ENCODE measurements at regions not wholly inside any gene's neighbourhood (a gene's known extent, or its start where the extent isn't known, plus 50 kb on each side); places are given as distances from the start of the nearest gene placed in this dataset.

- TF ChIP-seq POLR2A (IDR thresholded peaks at IDR 0.05): no peak
- TF ChIP-seq CTCF (IDR thresholded peaks at IDR 0.05): no peak
- TF ChIP-seq POLR2AphosphoS5 (IDR thresholded peaks at IDR 0.05; ENCODE audit: insufficient read depth in 1 of 2, low read depth in 1 of 2): no peak
These were observed 120.9 kb upstream of the ZNF217 start for GRCh38 chr20:53714524-53714923.

Measured in vagina (tissue), 2 donors.